DND-41 (cell line): ENCODE measurements at regions not wholly inside any gene's neighbourhood (a gene's known extent, or its start where the extent isn't known, plus 50 kb on each side); places are given as distances from the start of the nearest gene placed in this dataset.

Source experiments
- EZH2 ChIP-seq: IDR thresholded peaks from 3 replicates; pipeline ENCODE4 v1.6.1; 2012; ENCODE audit warnings: borderline replicate concordance, low read depth, mild to moderate bottlenecking, moderate library complexity, low read length, inconsistent platforms; ENCODE audit not compliant: severe bottlenecking
- TF ChIP-seq, protein P1 (sequence below): IDR thresholded peaks from 2 replicates; pipeline ENCODE4 v1.5.1; 2012; ENCODE audit warnings: borderline replicate concordance, low read length, moderate library complexity, mild to moderate bottlenecking; ENCODE audit not compliant: poor library complexity, severe bottlenecking; ENCODE audit errors: extremely low read depth

DNA sequence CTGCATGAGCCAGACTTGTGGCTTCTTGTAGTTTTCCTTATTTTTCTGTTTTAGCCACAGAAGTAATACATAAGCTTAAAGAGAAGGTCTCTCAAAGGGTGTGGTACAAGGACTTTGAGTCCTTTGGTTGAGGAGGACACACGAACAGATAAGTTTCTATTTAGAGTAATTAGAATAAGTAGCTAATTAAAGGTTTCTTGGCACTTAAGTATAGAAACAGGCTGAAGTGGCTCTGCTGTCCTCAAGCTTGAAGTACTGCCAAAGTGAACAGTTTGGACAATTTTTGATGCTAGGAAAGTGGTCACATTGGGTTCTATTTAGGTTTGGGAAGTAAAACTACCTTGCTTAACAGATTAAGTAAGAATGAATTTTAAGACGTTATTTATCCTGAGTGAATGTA lies 278.3 kb upstream of the MPDZ start:
- TF ChIP-seq, protein P1, sequence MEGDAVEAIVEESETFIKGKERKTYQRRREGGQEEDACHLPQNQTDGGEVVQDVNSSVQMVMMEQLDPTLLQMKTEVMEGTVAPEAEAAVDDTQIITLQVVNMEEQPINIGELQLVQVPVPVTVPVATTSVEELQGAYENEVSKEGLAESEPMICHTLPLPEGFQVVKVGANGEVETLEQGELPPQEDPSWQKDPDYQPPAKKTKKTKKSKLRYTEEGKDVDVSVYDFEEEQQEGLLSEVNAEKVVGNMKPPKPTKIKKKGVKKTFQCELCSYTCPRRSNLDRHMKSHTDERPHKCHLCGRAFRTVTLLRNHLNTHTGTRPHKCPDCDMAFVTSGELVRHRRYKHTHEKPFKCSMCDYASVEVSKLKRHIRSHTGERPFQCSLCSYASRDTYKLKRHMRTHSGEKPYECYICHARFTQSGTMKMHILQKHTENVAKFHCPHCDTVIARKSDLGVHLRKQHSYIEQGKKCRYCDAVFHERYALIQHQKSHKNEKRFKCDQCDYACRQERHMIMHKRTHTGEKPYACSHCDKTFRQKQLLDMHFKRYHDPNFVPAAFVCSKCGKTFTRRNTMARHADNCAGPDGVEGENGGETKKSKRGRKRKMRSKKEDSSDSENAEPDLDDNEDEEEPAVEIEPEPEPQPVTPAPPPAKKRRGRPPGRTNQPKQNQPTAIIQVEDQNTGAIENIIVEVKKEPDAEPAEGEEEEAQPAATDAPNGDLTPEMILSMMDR = no peak
- no peak for TF ChIP-seq EZH2
